ENCODE measurements at regions not wholly inside any gene's neighbourhood (a gene's known extent, or its start where the extent isn't known, plus 50 kb on each side); places are given as distances from the start of the nearest gene placed in this dataset.

DNA sequence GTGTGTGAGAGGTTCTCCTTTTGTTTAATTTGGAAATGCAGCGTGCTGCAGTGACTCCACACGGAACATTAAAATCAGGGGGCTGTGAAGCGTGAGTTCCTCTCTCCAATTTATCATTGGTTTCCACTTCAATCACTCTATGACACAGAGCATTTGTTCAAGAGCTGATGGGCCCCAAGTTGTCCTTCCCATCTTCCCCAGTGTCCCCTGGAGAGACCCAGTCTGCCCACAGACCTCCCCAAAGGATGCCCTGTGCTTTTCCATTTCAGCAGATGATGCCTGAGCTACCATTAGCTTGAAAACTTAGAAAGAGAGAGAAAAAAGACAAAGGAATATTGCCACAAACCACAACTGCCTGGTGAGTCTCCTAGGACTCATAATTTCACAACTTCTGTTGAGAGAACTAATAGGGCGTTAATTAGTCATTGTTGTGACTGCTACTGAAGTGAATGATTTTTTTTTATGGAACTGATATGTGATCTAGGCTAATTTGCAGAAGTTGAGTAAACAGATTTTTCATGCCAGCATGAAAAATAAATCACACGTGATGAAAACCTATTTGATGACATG lies 772.7 kb downstream of the SEMA5A start:
- TF ChIP-seq POLR2AphosphoS5 (IDR thresholded peaks at IDR 0.05; ENCODE audit: low read length) (no peak), ZNF384 (IDR thresholded peaks at IDR 0.05; ENCODE audit: borderline replicate concordance, low read depth, low read length) (no peak), POLR2A (IDR thresholded peaks at IDR 0.05; ENCODE audit: low read depth, low read length) (no peak), ATF7 (IDR thresholded peaks at IDR 0.05; ENCODE audit: low read depth) (no peak), EZH2 (IDR thresholded peaks at IDR 0.05; ENCODE audit: borderline replicate concordance, control insufficient read depth, low read depth, low read length) (no peak), BRCA1 (IDR thresholded peaks at IDR 0.05; ENCODE audit: low read depth, low read length) (no peak), HDAC2 (IDR thresholded peaks at IDR 0.05) (no peak)
- TF ChIP-seq, protein P1, sequence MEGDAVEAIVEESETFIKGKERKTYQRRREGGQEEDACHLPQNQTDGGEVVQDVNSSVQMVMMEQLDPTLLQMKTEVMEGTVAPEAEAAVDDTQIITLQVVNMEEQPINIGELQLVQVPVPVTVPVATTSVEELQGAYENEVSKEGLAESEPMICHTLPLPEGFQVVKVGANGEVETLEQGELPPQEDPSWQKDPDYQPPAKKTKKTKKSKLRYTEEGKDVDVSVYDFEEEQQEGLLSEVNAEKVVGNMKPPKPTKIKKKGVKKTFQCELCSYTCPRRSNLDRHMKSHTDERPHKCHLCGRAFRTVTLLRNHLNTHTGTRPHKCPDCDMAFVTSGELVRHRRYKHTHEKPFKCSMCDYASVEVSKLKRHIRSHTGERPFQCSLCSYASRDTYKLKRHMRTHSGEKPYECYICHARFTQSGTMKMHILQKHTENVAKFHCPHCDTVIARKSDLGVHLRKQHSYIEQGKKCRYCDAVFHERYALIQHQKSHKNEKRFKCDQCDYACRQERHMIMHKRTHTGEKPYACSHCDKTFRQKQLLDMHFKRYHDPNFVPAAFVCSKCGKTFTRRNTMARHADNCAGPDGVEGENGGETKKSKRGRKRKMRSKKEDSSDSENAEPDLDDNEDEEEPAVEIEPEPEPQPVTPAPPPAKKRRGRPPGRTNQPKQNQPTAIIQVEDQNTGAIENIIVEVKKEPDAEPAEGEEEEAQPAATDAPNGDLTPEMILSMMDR (IDR thresholded peaks at IDR 0.05 in 2 of 3, conservative IDR thresholded peaks at IDR 0.05 in 1 of 3; ENCODE audit: control insufficient read depth in 2 of 3, extremely low read depth in 1 of 3, insufficient read depth in 1 of 3, low read depth in 3 of 3, low read length in 3 of 3): no peak
- TF ChIP-seq, protein P2, sequence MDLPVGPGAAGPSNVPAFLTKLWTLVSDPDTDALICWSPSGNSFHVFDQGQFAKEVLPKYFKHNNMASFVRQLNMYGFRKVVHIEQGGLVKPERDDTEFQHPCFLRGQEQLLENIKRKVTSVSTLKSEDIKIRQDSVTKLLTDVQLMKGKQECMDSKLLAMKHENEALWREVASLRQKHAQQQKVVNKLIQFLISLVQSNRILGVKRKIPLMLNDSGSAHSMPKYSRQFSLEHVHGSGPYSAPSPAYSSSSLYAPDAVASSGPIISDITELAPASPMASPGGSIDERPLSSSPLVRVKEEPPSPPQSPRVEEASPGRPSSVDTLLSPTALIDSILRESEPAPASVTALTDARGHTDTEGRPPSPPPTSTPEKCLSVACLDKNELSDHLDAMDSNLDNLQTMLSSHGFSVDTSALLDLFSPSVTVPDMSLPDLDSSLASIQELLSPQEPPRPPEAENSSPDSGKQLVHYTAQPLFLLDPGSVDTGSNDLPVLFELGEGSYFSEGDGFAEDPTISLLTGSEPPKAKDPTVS (IDR thresholded peaks at IDR 0.05; ENCODE audit: low read depth, low read length): no peak
- TF ChIP-seq, protein P3, sequence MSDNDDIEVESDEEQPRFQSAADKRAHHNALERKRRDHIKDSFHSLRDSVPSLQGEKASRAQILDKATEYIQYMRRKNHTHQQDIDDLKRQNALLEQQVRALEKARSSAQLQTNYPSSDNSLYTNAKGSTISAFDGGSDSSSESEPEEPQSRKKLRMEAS (IDR thresholded peaks at IDR 0.05; ENCODE audit: low read depth, low read length): no peak
- TF ChIP-seq, protein P4, sequence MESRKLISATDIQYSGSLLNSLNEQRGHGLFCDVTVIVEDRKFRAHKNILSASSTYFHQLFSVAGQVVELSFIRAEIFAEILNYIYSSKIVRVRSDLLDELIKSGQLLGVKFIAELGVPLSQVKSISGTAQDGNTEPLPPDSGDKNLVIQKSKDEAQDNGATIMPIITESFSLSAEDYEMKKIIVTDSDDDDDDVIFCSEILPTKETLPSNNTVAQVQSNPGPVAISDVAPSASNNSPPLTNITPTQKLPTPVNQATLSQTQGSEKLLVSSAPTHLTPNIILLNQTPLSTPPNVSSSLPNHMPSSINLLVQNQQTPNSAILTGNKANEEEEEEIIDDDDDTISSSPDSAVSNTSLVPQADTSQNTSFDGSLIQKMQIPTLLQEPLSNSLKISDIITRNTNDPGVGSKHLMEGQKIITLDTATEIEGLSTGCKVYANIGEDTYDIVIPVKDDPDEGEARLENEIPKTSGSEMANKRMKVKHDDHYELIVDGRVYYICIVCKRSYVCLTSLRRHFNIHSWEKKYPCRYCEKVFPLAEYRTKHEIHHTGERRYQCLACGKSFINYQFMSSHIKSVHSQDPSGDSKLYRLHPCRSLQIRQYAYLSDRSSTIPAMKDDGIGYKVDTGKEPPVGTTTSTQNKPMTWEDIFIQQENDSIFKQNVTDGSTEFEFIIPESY (IDR thresholded peaks at IDR 0.05): no peak
- TF ChIP-seq, protein P5, sequence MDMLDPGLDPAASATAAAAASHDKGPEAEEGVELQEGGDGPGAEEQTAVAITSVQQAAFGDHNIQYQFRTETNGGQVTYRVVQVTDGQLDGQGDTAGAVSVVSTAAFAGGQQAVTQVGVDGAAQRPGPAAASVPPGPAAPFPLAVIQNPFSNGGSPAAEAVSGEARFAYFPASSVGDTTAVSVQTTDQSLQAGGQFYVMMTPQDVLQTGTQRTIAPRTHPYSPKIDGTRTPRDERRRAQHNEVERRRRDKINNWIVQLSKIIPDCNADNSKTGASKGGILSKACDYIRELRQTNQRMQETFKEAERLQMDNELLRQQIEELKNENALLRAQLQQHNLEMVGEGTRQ (IDR thresholded peaks at IDR 0.05; ENCODE audit: borderline replicate concordance, low read depth, low read length): no peak
- TF ChIP-seq, protein P6, sequence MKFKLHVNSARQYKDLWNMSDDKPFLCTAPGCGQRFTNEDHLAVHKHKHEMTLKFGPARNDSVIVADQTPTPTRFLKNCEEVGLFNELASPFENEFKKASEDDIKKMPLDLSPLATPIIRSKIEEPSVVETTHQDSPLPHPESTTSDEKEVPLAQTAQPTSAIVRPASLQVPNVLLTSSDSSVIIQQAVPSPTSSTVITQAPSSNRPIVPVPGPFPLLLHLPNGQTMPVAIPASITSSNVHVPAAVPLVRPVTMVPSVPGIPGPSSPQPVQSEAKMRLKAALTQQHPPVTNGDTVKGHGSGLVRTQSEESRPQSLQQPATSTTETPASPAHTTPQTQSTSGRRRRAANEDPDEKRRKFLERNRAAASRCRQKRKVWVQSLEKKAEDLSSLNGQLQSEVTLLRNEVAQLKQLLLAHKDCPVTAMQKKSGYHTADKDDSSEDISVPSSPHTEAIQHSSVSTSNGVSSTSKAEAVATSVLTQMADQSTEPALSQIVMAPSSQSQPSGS (IDR thresholded peaks at IDR 0.05; ENCODE audit: low read length): no peak

Data from GM12878 (cell line).